Memory B cell (primary cell): ENCODE measurements at regions not wholly inside any gene's neighbourhood (a gene's known extent, or its start where the extent isn't known, plus 50 kb on each side); places are given as distances from the start of the nearest gene placed in this dataset.

Experiments used
- ATAC-seq: fragments of 150-1000 bp; cut with Tn5 transposase; 2 replicates; pipeline ENCODE4 v1.10.0; 2021; ENCODE audit warnings: low read depth, mild to moderate bottlenecking, moderate library complexity
- DNase-seq, 2 donors: peaks; one replicate each; pipeline ENCODE4 v3.0.0; 2022; ENCODE audit warnings: low spot score in 2 of 2
- H3K27ac Mint-ChIP-seq: one replicate; pipeline ENCODE4 v1.8.0; 2022; ENCODE audit warnings: mild to moderate bottlenecking, moderate library complexity, mixed read lengths
- H3K27me3 Mint-ChIP-seq: one replicate; pipeline ENCODE4 v1.8.0; 2022; ENCODE audit warnings: mixed read lengths
- H3K36me3 Mint-ChIP-seq: one replicate; pipeline ENCODE4 v1.8.0; 2022; ENCODE audit warnings: mild to moderate bottlenecking, mixed read lengths
- H3K4me1 Mint-ChIP-seq: one replicate; pipeline ENCODE4 v1.8.0; 2022; ENCODE audit warnings: mixed read lengths
- H3K4me3 Mint-ChIP-seq: one replicate; pipeline ENCODE4 v1.8.0; 2022; ENCODE audit warnings: mild to moderate bottlenecking, moderate library complexity, mixed read lengths
- H3K9me3 Mint-ChIP-seq: one replicate; pipeline ENCODE4 v1.8.0; 2022; ENCODE audit warnings: mixed read lengths

GRCh38 chr5:33371660-33372059 is 69.1 kb upstream of the TARS1 start:
- ATAC-seq, result no peak
- H3K4me3 Mint-ChIP-seq, result no peak overlapping the region
- H3K36me3 Mint-ChIP-seq, result no peaks in the 10 kb centered on the region
- H3K4me1 Mint-ChIP-seq, result no peaks in the 10 kb centered on the region
- H3K27me3 Mint-ChIP-seq, result peaks cover 3% of the 10 kb centered on the region
- no peak overlapping the region for H3K27ac Mint-ChIP-seq
- peaks cover 4% of the 10 kb centered on the region for H3K9me3 Mint-ChIP-seq
- no peak for DNase-seq

GRCh38 chr5:33372721-33373472 is 67.9 kb upstream of the TARS1 start:
- no peak overlapping the region for H3K27ac Mint-ChIP-seq
- no peaks in the 10 kb centered on the region for H3K36me3 Mint-ChIP-seq

GRCh38 chr5:33375900-33376299 is 64.9 kb upstream of the TARS1 start:
- peaks cover 5% of the 10 kb centered on the region for H3K27me3 Mint-ChIP-seq
- no peaks in the 10 kb centered on the region for H3K36me3 Mint-ChIP-seq
- DNase-seq (no peak), ATAC-seq (no peak)
- no peaks in the 10 kb centered on the region for H3K4me1 Mint-ChIP-seq
- no peak overlapping the region for H3K27ac Mint-ChIP-seq
- no peak overlapping the region for H3K4me3 Mint-ChIP-seq
- peaks cover 4% of the 10 kb centered on the region for H3K9me3 Mint-ChIP-seq

More at GRCh38 chr5:33372721-33373472, 67.9 kb upstream of the TARS1 start:
- no peak for ATAC-seq
- H3K4me3 Mint-ChIP-seq, result no peak overlapping the region
- peaks cover 4% of the 10 kb centered on the region for H3K9me3 Mint-ChIP-seq
- DNase-seq, result no peak
- H3K4me1 Mint-ChIP-seq, result no peaks in the 10 kb centered on the region
- peaks cover 3% of the 10 kb centered on the region for H3K27me3 Mint-ChIP-seq

GRCh38 chr5:33379757-33380156 is 61.0 kb upstream of the TARS1 start:
- Mint-ChIP-seq H3K4me1 (no peaks in the 10 kb centered on the region), H3K27me3 (peaks cover 4% of the 10 kb centered on the region), H3K27ac (no peak overlapping the region), H3K4me3 (no peak overlapping the region), H3K36me3 (no peaks in the 10 kb centered on the region), H3K9me3 (peaks cover 2% of the 10 kb centered on the region)
- no peak for DNase-seq
- no peak for ATAC-seq

GRCh38 chr5:33381243-33381642 is 59.5 kb upstream of the TARS1 start:
- H3K36me3 Mint-ChIP-seq, result no peaks in the 10 kb centered on the region
- ATAC-seq, result no peak
- no peak for DNase-seq
- peaks cover 8% of the 10 kb centered on the region for H3K9me3 Mint-ChIP-seq
- H3K4me3 Mint-ChIP-seq, result no peak overlapping the region
- peaks cover 4% of the 10 kb centered on the region for H3K27me3 Mint-ChIP-seq
- H3K4me1 Mint-ChIP-seq, result no peaks in the 10 kb centered on the region
- H3K27ac Mint-ChIP-seq, result no peak overlapping the region
